Fibroblast of gingiva (primary cell): ENCODE measurements at regions not wholly inside any gene's neighbourhood (a gene's known extent, or its start where the extent isn't known, plus 50 kb on each side); places are given as distances from the start of the nearest gene placed in this dataset.

Experiments used
- DNase-seq: peaks from one replicate; pipeline ENCODE4 v3.0.0-alpha.2; 2011; ENCODE audit warnings: low read depth

- no peak for DNase-seq
Measured at GRCh38 chr6:166692723-166693302, 65.8 kb upstream of the RPS6KA2 start.

GRCh38 chr6:166691746-166692145 lies 64.7 kb upstream of the RPS6KA2 start:
- no peak for DNase-seq

GRCh38 chr6:166691199-166691598 lies 64.1 kb upstream of the RPS6KA2 start:
- DNase-seq: no peak

- no peak for DNase-seq
Measured at GRCh38 chr6:166689687-166690086, 62.6 kb upstream of the RPS6KA2 start.

GRCh38 chr6:166688901-166689300 lies 61.9 kb upstream of the RPS6KA2 start:
- DNase-seq: no peak

- no peak for DNase-seq
Measured at GRCh38 chr6:166687879-166688205, 60.8 kb upstream of the RPS6KA2 start.

GRCh38 chr6:166687070-166687878 lies 60.2 kb upstream of the RPS6KA2 start:
- DNase-seq: no peak

- DNase-seq: no peak
Measured at GRCh38 chr6:166686317-166686716, 59.3 kb upstream of the RPS6KA2 start.

GRCh38 chr6:166684866-166685265 lies 57.8 kb upstream of the RPS6KA2 start:
- no peak for DNase-seq

GRCh38 chr6:166684170-166684569 lies 57.1 kb upstream of the RPS6KA2 start:
- no peak for DNase-seq

GRCh38 chr6:166683477-166683876 lies 56.4 kb upstream of the RPS6KA2 start:
- DNase-seq: no peak

- no peak for DNase-seq
Measured at GRCh38 chr6:166679566-166679965, 52.5 kb upstream of the RPS6KA2 start.

GRCh38 chr6:166678426-166678825 lies 51.4 kb upstream of the RPS6KA2 start:
- no peak for DNase-seq

- DNase-seq: no peak
Measured at GRCh38 chr6:166677941-166678340, 50.9 kb upstream of the RPS6KA2 start.
